ENCODE measurements at regions not wholly inside any gene's neighbourhood (a gene's known extent, or its start where the extent isn't known, plus 50 kb on each side); places are given as distances from the start of the nearest gene placed in this dataset.
A peak's percentile ranks its signal among the peaks of the same experiment; 100 is the strongest.

GRCh38 chr4:54359919-54360650 lies 131.0 kb downstream of the PDGFRA start:
- DNase-seq (ENCODE audit: low read depth in 2 of 2): no peak

GRCh38 chr4:54363037-54363436 lies 133.9 kb downstream of the PDGFRA start:
- DNase-seq (ENCODE audit: low read depth in 2 of 2): no peak

DNA sequence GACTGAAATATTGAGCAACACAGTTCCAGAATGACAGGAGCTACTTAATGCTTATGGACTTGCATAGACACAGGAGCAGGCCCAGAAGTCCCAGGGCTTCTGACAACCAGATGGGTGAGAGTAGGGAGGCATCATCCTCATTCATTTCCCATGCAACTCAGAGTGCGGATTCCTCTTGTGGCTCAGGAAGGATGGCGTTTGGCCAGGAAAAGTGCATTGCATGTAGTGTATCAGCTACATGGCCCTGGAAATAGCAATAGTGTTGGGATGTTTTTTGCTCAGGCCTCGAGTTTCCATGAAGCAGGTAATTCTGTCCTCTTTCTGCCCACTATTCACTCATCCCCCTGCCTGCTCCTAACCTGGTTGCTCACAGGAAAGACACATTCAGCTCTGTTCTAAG lies 136.6 kb downstream of the PDGFRA start:
- no peak for DNase-seq (ENCODE audit: low read depth in 2 of 2)

DNA sequence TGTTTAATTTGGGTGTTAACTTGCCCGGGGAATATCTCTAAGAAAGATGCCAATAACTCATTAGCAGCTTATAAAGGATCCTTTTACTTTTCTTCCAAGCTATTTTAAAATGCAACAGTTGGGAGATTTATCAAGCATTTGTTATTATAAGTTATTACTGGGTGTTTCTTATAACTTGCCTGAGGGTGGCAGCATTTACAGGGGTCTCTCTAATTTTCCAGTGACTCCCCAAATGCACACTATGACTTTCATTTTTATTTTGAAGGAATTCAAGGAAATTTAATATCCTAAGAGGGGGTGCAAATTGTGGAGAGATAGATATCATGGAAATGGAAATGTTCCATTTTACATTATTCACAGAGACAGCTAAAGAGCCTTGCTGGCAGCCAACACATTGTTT lies 138.0 kb downstream of the PDGFRA start:
- no peak for DNase-seq (ENCODE audit: low read depth in 2 of 2)

- DNase-seq (ENCODE audit: low read depth in 2 of 2): no peak
These were observed 139.5 kb downstream of the PDGFRA start for GRCh38 chr4:54368281-54369265.

DNA sequence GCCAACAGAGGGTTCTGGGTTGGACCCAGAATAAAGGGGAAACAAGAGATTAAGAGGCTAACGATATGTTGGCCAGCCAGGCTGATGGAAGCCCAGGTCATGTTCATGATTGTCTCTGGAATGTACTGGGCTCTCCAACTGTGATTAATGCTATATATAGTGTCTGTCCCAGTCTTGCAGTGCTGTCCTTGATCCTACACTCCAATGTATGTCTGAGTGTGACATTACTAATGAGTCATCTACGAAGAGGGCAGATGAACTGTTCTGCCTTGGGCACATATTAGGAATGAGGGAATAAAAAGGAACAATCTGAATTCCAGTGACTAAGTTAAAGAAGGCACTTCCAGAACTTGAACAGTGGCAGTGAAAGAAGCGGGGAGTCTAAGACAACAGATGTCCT lies 142.1 kb downstream of the PDGFRA start:
- DNase-seq (ENCODE audit: low read depth in 2 of 2): no peak

DNA sequence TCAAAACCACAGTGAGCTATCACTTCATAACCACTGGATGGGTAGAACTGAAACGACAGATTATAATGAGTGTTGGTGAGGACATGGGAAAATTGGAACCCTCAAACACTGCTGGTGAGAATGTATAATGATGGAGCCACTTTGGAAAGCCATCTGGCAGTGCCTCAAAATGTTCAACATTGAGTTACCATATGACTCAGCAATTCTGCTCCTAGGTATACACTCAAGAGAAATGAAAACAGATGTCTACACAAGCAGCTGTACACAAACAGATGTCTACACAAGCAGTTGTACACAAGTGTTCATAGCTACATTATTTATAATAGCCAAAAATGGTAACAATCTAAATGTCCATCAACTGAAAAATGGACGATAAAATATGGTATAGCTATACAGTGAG lies 143.9 kb downstream of the PDGFRA start:
- no peak for DNase-seq (ENCODE audit: low read depth in 2 of 2)

- no peak for DNase-seq (ENCODE audit: low read depth in 2 of 2)
These were observed 144.7 kb downstream of the PDGFRA start for GRCh38 chr4:54373718-54374210.

DNA sequence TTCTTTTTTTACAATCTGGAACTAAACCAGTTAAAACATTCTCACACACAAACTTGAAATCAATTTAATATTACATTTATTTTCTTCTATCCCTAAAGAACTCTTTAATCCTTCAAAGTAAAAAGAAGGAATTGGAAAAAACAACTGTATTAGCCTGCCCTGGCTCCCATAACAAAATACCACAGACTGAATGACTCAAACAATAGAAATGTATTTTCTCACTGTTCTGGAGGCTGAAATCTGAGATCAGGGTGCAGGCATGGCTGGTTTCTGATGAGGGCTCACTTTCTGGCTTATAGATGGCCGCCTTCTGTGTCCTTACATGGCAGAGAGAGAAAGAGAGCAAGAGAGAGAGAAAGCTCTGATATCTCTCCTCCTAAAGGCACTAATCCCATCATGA lies 149.4 kb downstream of the PDGFRA start:
- no peak for DNase-seq (ENCODE audit: low read depth in 2 of 2)

GRCh38 chr4:54384152-54384551 lies 155.1 kb downstream of the PDGFRA start:
- DNase-seq (ENCODE audit: low read depth in 2 of 2): no peak

GRCh38 chr4:54384563-54384962 lies 155.5 kb downstream of the PDGFRA start:
- DNase-seq (ENCODE audit: low read depth in 2 of 2): peak; percentile 1 to 57

DNA sequence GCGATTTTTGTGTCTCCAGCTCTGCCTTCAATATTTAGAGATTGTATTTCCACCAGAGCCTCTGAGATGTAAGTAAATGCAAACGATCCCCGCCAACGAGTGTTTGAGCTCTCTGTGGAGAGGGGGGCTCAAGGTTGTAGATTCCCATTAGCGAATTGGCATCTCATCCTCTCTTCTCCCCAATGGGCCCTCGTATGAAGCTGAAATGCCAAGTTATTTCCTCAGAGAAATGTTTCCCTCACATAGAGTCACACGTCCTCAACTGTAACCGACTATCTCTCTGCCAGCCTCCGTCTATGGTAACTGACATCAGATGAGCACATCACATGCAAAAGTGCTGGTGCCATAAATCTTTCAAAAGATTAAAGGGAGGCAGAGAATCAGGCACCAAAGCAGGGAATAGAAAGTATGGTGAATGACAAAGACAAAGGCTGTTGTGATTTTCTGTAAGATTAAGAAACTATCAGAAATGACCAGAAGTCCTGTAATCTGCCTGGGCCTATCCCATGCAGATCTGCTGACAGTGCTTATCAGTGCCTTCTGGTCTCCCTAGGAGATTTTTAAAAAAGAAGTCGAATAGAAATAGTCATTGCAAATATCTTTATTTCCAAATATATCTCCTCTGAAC lies 157.1 kb downstream of the PDGFRA start:
- no peak for DNase-seq (ENCODE audit: low read depth in 2 of 2)

GRCh38 chr4:54386693-54387092 lies 157.6 kb downstream of the PDGFRA start:
- no peak for DNase-seq (ENCODE audit: low read depth in 2 of 2)

DNA sequence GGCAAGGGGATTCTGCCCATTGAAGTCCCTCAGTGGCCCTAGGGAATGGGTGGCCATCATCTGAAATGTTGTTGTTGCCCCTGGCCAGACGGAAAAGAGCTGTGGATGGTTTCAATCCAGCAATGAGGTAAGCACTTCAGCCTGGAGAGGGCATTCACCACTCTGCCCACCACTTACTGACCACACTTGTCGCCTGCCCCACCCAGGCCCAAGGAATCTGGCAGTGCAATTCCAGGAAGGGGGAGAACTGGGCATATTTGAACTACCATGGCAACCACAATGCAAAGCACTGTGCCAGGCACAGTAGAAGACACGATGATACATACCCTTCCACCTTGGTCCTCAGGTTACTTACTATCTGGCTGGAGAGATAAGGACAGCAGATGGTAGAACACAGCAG lies 161.6 kb downstream of the PDGFRA start:
- DNase-seq (ENCODE audit: low read depth in 2 of 2): no peak

DNA sequence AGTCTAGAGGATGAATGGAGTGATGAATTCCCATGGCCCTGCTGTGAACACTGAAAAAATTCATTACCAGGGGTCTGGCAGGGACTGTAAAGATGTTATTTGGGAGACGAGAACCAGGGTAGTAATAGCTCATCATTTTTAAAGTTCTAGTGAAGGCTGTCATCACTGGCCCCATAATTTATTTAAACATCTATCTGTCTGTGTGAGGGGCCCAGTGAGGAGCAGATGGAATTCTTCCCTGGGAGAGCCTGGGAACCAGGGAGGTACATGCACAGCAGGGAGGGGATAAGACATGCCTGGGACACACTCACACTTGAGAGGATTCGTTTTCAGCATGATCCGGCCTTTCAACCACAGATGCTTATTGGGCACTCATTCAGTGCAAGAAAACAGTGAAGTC lies 162.0 kb downstream of the PDGFRA start:
- no peak for DNase-seq (ENCODE audit: low read depth in 2 of 2)

DNA sequence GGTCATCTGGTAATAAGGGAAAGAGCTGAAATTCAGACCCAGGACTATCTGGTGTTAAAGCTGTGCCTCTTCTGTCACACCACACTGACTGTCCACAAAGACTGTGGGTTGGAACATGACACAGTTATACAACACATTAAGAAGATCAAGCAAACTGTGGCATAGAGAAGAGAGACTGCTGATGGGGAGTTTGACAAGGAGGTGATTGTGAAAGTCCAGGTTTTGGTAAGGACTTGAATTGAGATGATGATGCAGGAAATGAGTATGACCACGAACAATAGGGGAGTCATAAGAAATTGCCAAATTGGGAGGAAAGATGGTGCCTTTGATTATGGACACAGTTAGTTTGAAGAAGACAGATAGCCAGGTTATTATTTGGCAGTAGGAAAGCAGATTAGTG lies 163.4 kb downstream of the PDGFRA start:
- no peak for DNase-seq (ENCODE audit: low read depth in 2 of 2)

DNA sequence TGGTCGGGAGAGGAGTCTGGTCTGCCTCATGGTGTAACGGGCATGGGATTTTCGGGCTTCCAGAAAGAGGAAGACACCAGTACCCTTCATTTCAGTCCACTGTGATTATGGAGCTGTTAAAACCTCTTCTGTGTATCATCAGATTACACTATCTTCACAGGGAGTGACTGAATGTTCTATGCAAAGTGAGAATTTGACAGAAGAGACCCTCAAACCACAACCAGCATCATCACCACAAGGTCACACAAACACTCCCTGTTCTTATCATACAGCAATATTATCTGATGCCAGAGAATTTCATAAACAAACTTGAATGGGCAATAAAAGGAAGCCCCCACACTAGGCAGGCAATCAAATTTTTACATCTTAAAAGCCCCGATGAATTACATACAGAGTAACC lies 164.2 kb downstream of the PDGFRA start:
- DNase-seq (ENCODE audit: low read depth in 2 of 2): no peak

GRCh38 chr4:54395013-54395527 lies 166.0 kb downstream of the PDGFRA start:
- no peak for DNase-seq (ENCODE audit: low read depth in 2 of 2)

DNA sequence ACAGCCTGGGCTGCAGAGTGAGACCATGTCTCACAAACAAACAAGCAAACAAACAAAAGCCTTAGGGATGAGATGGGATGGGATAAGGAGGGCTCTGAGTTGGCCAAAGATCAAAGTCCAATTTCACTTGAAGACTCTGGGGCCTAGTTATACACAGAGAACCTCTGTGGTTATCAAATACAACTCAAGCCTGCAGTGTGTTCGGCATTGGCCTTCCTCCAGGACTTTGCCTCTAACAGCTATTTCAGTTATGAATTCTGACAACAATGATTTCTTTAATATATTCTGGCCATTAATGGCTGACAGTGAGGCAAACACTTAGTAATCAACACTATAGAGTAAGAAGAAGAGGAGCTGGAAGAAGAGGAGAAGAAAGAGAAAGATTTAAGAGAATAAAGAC lies 171.1 kb downstream of the PDGFRA start:
- DNase-seq (ENCODE audit: low read depth in 2 of 2): no peak

DNA sequence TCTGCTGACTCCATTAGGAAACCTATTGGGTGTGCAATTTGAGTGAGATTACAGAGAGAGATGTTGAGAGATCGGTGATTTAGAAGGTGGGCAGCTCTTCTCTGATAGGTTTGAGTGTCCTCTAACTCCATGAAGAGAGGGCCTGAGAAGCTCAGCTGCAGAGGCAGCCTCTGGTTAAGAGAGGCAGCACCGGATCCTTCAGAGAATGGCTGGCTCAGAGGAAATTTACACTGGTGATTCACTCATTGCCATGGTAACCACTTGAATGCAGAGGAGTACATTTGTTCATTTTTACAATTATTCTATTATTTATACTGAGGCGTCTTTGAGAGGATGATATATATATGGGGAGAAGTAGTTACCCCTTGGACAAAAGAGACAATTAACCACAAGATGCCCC lies 171.7 kb downstream of the PDGFRA start:
- peak; percentile 1 to 85 for DNase-seq (ENCODE audit: low read depth in 2 of 2)

- DNase-seq (ENCODE audit: low read depth in 2 of 2): no peak
These were observed 173.9 kb downstream of the PDGFRA start for GRCh38 chr4:54402880-54403480.

Data from dermis microvascular lymphatic vessel endothelial cell (primary cell).